Nephron progenitor cell (in vitro differentiated cells): ENCODE measurements at regions not wholly inside any gene's neighbourhood (a gene's known extent, or its start where the extent isn't known, plus 50 kb on each side); places are given as distances from the start of the nearest gene placed in this dataset.

Experiments used
- DNase-seq: peaks from one replicate; pipeline ENCODE4 v3.0.0; 2021
- H3K27ac Mint-ChIP-seq: 2 replicates; pipeline ENCODE4 v1.8.0; 2021; ENCODE audit warnings: mild to moderate bottlenecking, moderate library complexity, mixed read lengths
- H3K27me3 Mint-ChIP-seq: 2 replicates; pipeline ENCODE4 v1.8.0; 2021; ENCODE audit warnings: mild to moderate bottlenecking, low read depth, mixed read lengths; ENCODE audit not compliant: poor library complexity
- H3K36me3 Mint-ChIP-seq: 2 replicates; pipeline ENCODE4 v1.8.0; 2021; ENCODE audit warnings: low read depth, mixed read lengths
- H3K4me1 Mint-ChIP-seq: 2 replicates; pipeline ENCODE4 v1.8.0; 2021; ENCODE audit warnings: mixed read lengths
- H3K4me3 Mint-ChIP-seq: 2 replicates; pipeline ENCODE4 v1.8.0; 2021; ENCODE audit warnings: mild to moderate bottlenecking, moderate library complexity, mixed read lengths
- H3K9me3 Mint-ChIP-seq: 2 replicates; pipeline ENCODE4 v1.8.0; 2021; ENCODE audit warnings: mild to moderate bottlenecking, moderate library complexity, mixed read lengths
- TF ChIP-seq, protein P1 (sequence below): fragments of 200-600 bp; sonication (generic); IDR thresholded peaks from 2 replicates; pipeline ENCODE4 v1.5.0; 2021; ENCODE audit warnings: antibody characterized with exemption

DNA sequence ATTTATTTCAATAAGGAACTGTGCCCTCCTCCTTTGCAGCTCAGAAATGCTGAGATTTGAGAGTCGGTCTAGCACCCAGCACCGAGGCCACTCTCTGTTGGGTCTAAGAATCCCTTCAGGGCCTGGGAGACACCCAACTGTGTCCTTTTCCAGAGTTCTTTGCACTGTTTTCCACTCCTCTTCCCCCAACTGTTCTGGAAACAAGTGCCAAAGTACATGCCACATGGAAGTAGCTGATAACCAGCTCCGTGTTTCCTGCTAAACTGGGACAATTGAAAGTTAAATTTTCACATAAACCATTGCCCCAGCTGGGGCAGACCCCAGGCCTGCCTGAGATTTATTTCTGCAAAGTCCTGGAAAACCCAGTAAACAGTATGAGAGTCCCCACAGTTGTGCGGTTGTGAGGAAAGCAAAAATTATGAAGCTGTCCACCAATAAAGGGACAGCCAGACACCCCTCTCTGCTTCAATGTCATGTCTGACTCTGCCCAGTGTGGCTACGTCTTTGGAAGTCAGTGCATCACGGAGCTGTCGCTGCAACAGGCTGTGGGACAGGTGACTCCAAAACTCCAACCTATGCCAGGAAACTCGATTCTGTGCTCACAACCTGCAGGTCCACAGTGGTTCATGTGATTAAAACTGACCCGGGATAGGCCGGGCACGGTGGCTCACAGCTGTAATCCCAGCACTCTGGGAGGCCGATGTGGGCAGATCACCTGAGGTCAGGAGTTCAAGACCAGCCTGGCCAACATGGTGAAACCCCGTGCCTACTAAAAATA, 178.0 kb upstream of the AFDN start:
- H3K9me3 Mint-ChIP-seq, result no peaks in the 10 kb centered on the region
- DNase-seq, result no peak
- H3K4me1 Mint-ChIP-seq, result peaks cover 42% of the 10 kb centered on the region
- peaks cover 2% of the 10 kb centered on the region for H3K27me3 Mint-ChIP-seq
- H3K36me3 Mint-ChIP-seq, result no peaks in the 10 kb centered on the region
- H3K27ac Mint-ChIP-seq, result no peak overlapping the region
- no peak overlapping the region for H3K4me3 Mint-ChIP-seq
- TF ChIP-seq, protein P1, sequence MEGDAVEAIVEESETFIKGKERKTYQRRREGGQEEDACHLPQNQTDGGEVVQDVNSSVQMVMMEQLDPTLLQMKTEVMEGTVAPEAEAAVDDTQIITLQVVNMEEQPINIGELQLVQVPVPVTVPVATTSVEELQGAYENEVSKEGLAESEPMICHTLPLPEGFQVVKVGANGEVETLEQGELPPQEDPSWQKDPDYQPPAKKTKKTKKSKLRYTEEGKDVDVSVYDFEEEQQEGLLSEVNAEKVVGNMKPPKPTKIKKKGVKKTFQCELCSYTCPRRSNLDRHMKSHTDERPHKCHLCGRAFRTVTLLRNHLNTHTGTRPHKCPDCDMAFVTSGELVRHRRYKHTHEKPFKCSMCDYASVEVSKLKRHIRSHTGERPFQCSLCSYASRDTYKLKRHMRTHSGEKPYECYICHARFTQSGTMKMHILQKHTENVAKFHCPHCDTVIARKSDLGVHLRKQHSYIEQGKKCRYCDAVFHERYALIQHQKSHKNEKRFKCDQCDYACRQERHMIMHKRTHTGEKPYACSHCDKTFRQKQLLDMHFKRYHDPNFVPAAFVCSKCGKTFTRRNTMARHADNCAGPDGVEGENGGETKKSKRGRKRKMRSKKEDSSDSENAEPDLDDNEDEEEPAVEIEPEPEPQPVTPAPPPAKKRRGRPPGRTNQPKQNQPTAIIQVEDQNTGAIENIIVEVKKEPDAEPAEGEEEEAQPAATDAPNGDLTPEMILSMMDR, result no peak

GRCh38 chr6:167649476-167649875, 177.2 kb upstream of the AFDN start:
- Mint-ChIP-seq H3K27me3 (peaks cover 5% of the 10 kb centered on the region), H3K27ac (no peak overlapping the region), H3K4me1 (peaks cover 40% of the 10 kb centered on the region), H3K9me3 (no peaks in the 10 kb centered on the region), H3K4me3 (no peak overlapping the region), H3K36me3 (no peaks in the 10 kb centered on the region)
- DNase-seq, result no peak
- TF ChIP-seq, protein P1, result no peak

GRCh38 chr6:167650730-167651317, 175.9 kb upstream of the AFDN start:
- peaks cover 29% of the 10 kb centered on the region for H3K4me1 Mint-ChIP-seq
- TF ChIP-seq, protein P1, result no peak
- no peak overlapping the region for H3K4me3 Mint-ChIP-seq
- H3K27ac Mint-ChIP-seq, result no peak overlapping the region
- no peaks in the 10 kb centered on the region for H3K36me3 Mint-ChIP-seq
- no peaks in the 10 kb centered on the region for H3K9me3 Mint-ChIP-seq
- no peak for DNase-seq
- H3K27me3 Mint-ChIP-seq, result peaks cover 5% of the 10 kb centered on the region

DNA sequence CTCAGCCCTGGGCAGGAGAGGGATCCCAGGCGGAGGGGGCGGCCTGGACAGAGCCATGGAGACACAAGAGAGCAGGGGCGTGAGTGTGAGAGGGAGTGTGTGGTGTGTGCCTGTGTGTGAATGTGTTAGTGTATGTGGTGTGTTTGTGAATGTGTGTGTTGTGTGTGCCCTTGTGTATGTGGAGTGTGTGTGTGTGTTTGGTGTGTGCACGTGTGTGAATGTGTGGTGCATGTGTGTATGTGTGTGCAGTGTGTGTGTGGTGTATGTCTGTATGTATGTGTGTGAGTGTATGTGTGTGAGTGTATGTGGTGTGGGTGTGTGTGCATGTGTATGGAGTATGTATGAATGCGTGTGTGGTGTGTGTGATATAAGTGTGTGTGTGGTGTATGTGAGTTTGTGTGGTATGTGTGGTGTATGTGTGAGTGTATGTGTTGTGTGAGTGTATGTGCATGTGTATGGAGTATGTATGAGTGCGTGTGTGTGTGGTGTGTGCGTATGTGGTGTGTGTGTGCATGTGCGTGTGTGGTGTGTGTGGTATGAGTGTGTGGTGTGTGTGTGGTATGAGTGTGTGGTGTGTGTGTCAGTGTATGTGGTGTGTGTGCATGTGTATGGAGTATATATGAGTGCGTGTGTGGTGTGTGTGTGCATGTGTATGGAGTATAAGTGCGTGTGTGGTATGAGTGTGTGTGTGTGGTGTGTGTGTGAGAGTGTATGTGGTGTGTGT, 175.2 kb upstream of the AFDN start:
- peaks cover 27% of the 10 kb centered on the region for H3K4me1 Mint-ChIP-seq
- no peak overlapping the region for H3K27ac Mint-ChIP-seq
- TF ChIP-seq, protein P1, result no peak

GRCh38 chr6:167652042-167652700, 174.5 kb upstream of the AFDN start:
- DNase-seq, result no peak
- Mint-ChIP-seq H3K27me3 (peaks cover 5% of the 10 kb centered on the region), H3K4me3 (no peak overlapping the region), H3K36me3 (no peaks in the 10 kb centered on the region), H3K4me1 (peaks cover 20% of the 10 kb centered on the region), H3K9me3 (no peaks in the 10 kb centered on the region), H3K27ac (no peak overlapping the region)
- TF ChIP-seq, protein P1, result no peak

More for the DNA sequence above, 175.2 kb upstream of the AFDN start:
- Mint-ChIP-seq H3K36me3 (no peaks in the 10 kb centered on the region), H3K4me3 (no peak overlapping the region), H3K9me3 (no peaks in the 10 kb centered on the region), H3K27me3 (peaks cover 5% of the 10 kb centered on the region)
- DNase-seq, result no peak
